ENCODE measurements at regions not wholly inside any gene's neighbourhood (a gene's known extent, or its start where the extent isn't known, plus 50 kb on each side); places are given as distances from the start of the nearest gene placed in this dataset.

DNA sequence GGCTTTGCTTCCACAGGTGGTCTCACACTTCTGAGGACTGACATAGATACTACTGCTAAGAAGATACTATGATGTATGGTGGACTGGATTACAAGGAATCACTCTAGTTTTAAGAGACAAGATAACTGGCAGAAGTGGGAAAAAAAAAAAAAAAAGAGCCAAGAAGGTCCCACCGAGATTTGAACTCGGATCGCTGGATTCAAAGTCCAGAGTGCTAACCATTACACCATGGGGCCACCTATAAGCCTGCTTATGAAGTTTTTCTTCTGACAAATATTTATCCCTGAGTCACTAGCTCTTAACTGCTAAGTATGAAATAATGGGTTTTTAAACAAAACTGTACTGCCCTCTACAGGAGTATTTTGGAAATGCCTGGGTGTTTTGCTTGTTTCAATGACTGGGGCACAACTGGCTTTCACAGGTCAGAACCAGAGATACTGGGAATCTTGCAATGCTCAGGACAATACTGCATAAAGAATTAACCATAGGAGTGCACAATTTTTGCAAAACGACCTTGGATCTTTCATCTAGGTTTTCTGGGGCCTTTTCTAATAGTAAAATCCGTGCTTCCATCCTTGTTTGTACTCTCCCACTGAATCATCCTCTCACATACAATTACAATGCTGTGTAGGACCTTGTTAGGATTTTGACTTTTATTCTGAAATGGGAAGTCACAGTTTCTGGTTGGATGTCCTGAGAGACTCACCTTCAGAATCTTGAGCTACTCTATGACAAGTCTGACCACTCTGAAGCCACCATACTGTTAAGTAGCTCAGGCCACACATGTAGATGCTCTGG lies 116.3 kb downstream of the OR2B2 start (continued):
- TF ChIP-seq SNAPC4 (CRISPR knock-in tag; IDR thresholded peaks at IDR 0.05): 0 out of 2 replicates have a peak, but pooled peaks have one; percentile 38
- TF ChIP-seq FOXP1 (IDR thresholded peaks at IDR 0.05): no peak
- TF ChIP-seq FOXP1 (CRISPR knock-in tag; IDR thresholded peaks at IDR 0.05): peak; percentile 17; the same call in 1 of the 2 replicates
- TF ChIP-seq PHF8 (CRISPR knock-in tag; IDR thresholded peaks at IDR 0.05): no peak
- TF ChIP-seq GTF3A (CRISPR knock-in tag; conservative IDR thresholded peaks at IDR 0.05): no peak
- TF ChIP-seq HIVEP1 (CRISPR knock-in tag; IDR thresholded peaks at IDR 0.05): no peak
- TF ChIP-seq MLLT10 (CRISPR knock-in tag; IDR thresholded peaks at IDR 0.05): no peak
- no peak for TF ChIP-seq ZHX1 (CRISPR knock-in tag; IDR thresholded peaks at IDR 0.05; ENCODE audit: low read depth)
- peak; percentile 46; the same call in 1 of the 2 replicates for TF ChIP-seq POGZ (CRISPR knock-in tag; IDR thresholded peaks at IDR 0.05)
- no peak for TF ChIP-seq MED8 (CRISPR knock-in tag; IDR thresholded peaks at IDR 0.05; ENCODE audit: insufficient replicate concordance)
- TF ChIP-seq NFE2 (CRISPR knock-in tag; IDR thresholded peaks at IDR 0.05): no peak
- no peak for TF ChIP-seq BRF2 (CRISPR knock-in tag; IDR thresholded peaks at IDR 0.05)
- TF ChIP-seq ZNF572 (CRISPR knock-in tag; IDR thresholded peaks at IDR 0.05): no peak
- TF ChIP-seq, protein P1, sequence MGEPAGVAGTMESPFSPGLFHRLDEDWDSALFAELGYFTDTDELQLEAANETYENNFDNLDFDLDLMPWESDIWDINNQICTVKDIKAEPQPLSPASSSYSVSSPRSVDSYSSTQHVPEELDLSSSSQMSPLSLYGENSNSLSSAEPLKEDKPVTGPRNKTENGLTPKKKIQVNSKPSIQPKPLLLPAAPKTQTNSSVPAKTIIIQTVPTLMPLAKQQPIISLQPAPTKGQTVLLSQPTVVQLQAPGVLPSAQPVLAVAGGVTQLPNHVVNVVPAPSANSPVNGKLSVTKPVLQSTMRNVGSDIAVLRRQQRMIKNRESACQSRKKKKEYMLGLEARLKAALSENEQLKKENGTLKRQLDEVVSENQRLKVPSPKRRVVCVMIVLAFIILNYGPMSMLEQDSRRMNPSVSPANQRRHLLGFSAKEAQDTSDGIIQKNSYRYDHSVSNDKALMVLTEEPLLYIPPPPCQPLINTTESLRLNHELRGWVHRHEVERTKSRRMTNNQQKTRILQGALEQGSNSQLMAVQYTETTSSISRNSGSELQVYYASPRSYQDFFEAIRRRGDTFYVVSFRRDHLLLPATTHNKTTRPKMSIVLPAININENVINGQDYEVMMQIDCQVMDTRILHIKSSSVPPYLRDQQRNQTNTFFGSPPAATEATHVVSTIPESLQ (CRISPR knock-in tag; conservative IDR thresholded peaks at IDR 0.05): peak; percentile 82; the same call in 1 of the 2 replicates
- TF ChIP-seq ZNF205 (CRISPR knock-in tag; IDR thresholded peaks at IDR 0.05): 0 out of 2 replicates have a peak, but pooled peaks have one; percentile 76
- TF ChIP-seq ZNF34 (CRISPR knock-in tag; IDR thresholded peaks at IDR 0.05; ENCODE audit: borderline replicate concordance): no peak
- 0 out of 2 replicates have a peak, but pooled peaks have one; percentile 39 for TF ChIP-seq GTF2F1 (IDR thresholded peaks at IDR 0.05; ENCODE audit: low read length)
- peak; percentile 56; the same call in 1 of the 2 replicates for TF ChIP-seq SIX4 (CRISPR knock-in tag; IDR thresholded peaks at IDR 0.05)

Data from HepG2 (cell line).